ENCODE measurements at regions not wholly inside any gene's neighbourhood (a gene's known extent, or its start where the extent isn't known, plus 50 kb on each side); places are given as distances from the start of the nearest gene placed in this dataset.

- Mint-ChIP-seq H3K36me3 (ENCODE audit: low read depth) (no peaks in the 10 kb centered on the region), H3K4me3 (no peak overlapping the region), H3K27me3 (ENCODE audit: low read depth) (peaks cover 2% of the 10 kb centered on the region), H3K9me3 (no peaks in the 10 kb centered on the region), H3K27ac (ENCODE audit: unreplicated experiment) (no peak overlapping the region), H3K4me1 (peaks cover 20% of the 10 kb centered on the region)
- no peak for DNase-seq (ENCODE audit: low read depth, low spot score)
- no peak for TF ChIP-seq CTCF (conservative IDR thresholded peaks at IDR 0.05)
Measured at GRCh38 chr5:174622067-174622466, 102.3 kb upstream of the MSX2 start.

GRCh38 chr5:174623018-174623417 is 101.4 kb upstream of the MSX2 start:
- H3K4me3 Mint-ChIP-seq, result no peak overlapping the region
- no peak for DNase-seq (ENCODE audit: low read depth, low spot score)
- peaks cover 20% of the 10 kb centered on the region for H3K4me1 Mint-ChIP-seq
- H3K27ac Mint-ChIP-seq (ENCODE audit: unreplicated experiment), result no peak overlapping the region
- no peak for TF ChIP-seq CTCF (conservative IDR thresholded peaks at IDR 0.05)
- no peaks in the 10 kb centered on the region for H3K9me3 Mint-ChIP-seq
- peaks cover 2% of the 10 kb centered on the region for H3K27me3 Mint-ChIP-seq (ENCODE audit: low read depth)
- H3K36me3 Mint-ChIP-seq (ENCODE audit: low read depth), result no peaks in the 10 kb centered on the region

GRCh38 chr5:174623433-174624019 is 100.9 kb upstream of the MSX2 start:
- H3K4me1 Mint-ChIP-seq, result peaks cover 20% of the 10 kb centered on the region
- H3K36me3 Mint-ChIP-seq (ENCODE audit: low read depth), result no peaks in the 10 kb centered on the region
- no peak for DNase-seq (ENCODE audit: low read depth, low spot score)
- TF ChIP-seq CTCF (conservative IDR thresholded peaks at IDR 0.05), result no peak
- H3K4me3 Mint-ChIP-seq, result no peak overlapping the region
- H3K27ac Mint-ChIP-seq (ENCODE audit: unreplicated experiment), result no peak overlapping the region
- H3K27me3 Mint-ChIP-seq (ENCODE audit: low read depth), result peaks cover 2% of the 10 kb centered on the region
- no peaks in the 10 kb centered on the region for H3K9me3 Mint-ChIP-seq

- Mint-ChIP-seq H3K36me3 (ENCODE audit: low read depth) (no peaks in the 10 kb centered on the region), H3K27ac (ENCODE audit: unreplicated experiment) (no peak overlapping the region)
Measured at GRCh38 chr5:174624733-174625522, 99.5 kb upstream of the MSX2 start.

More at GRCh38 chr5:174624733-174625522, 99.5 kb upstream of the MSX2 start:
- TF ChIP-seq CTCF (conservative IDR thresholded peaks at IDR 0.05), result no peak
- DNase-seq (ENCODE audit: low read depth, low spot score), result no peak
- Mint-ChIP-seq H3K4me3 (no peak overlapping the region), H3K4me1 (peaks cover 20% of the 10 kb centered on the region), H3K9me3 (no peaks in the 10 kb centered on the region), H3K27me3 (ENCODE audit: low read depth) (peaks cover 2% of the 10 kb centered on the region)
